Activated CD8-positive, alpha-beta T cell treated with anti-CD3 and anti-CD28 coated beads for 36 hours (primary cell): ENCODE measurements at regions not wholly inside any gene's neighbourhood (a gene's known extent, or its start where the extent isn't known, plus 50 kb on each side); places are given as distances from the start of the nearest gene placed in this dataset.

ENCODE experiments used
- ATAC-seq: fragments of 200-7000 bp; cut with Tn5 transposase; one replicate; pipeline ENCODE4 v1.10.0; 2021; ENCODE audit warnings: mild to moderate bottlenecking, moderate library complexity
- CTCF ChIA-PET: fragments of 350-600 bp; sonication (Branson Sonifier 250); formaldehyde crosslinking; loops from one replicate; lab custom pipeline; 2021; ENCODE audit warnings: antibody characterized with exemption; lab: Charles Lee
- POLR2A ChIA-PET: fragments of 350-600 bp; sonication (Branson Sonifier 250); formaldehyde crosslinking; loops from one replicate; lab custom pipeline; 2021; ENCODE audit warnings: antibody characterized with exemption; lab: Charles Lee
- DNase-seq: peaks from one replicate; pipeline ENCODE4 v3.0.0-alpha.2; 2020
- H3K27ac Mint-ChIP-seq: one replicate; pipeline ENCODE4 v1.8.0; 2021; ENCODE audit warnings: mild to moderate bottlenecking, mixed read lengths
- H3K27me3 Mint-ChIP-seq: one replicate; pipeline ENCODE4 v1.8.0; 2021; ENCODE audit warnings: mixed read lengths
- H3K36me3 Mint-ChIP-seq: one replicate; pipeline ENCODE4 v1.8.0; 2021; ENCODE audit warnings: low read depth, mixed read lengths
- H3K4me1 Mint-ChIP-seq: one replicate; pipeline ENCODE4 v1.8.0; 2021; ENCODE audit warnings: low read depth, mixed read lengths
- H3K4me3 Mint-ChIP-seq: one replicate; pipeline ENCODE4 v1.8.0; 2021; ENCODE audit warnings: mild to moderate bottlenecking, moderate library complexity, mixed read lengths
- H3K9me3 Mint-ChIP-seq: one replicate; pipeline ENCODE4 v1.8.0; 2021; ENCODE audit warnings: mixed read lengths
- CTCF ChIP-seq: fragments of 200-600 bp; IDR thresholded peaks from one replicate; pipeline ENCODE4 v1.8.0; 2022; ENCODE audit warnings: antibody characterized with exemption, mild to moderate bottlenecking
- intact Hi-C: fragments of 100-400 bp; cut with micrococcal nuclease; formaldehyde crosslinking; loops from one replicate; pipeline ENCODE4 v1.10.0; 2022

DNA sequence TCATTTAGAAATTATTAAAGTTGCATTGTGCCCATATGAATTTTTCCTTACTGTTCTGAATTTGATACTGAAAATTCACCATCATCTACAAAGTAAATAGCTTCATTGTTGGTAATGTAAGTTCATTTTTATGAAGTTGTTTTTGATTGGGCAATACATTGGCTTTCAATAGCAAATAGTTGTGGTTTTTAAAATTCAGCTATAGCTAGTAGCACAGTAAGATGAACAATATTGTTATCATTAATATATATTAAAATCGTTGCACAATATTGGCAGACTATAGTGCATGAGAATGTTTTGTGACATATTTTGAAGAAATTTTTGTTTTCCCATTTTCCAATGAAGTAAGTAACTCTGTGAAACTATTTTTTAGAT is 575.0 kb downstream of the PRKD1 start:
- no peak overlapping the region for H3K4me3 Mint-ChIP-seq
- no peak overlapping the region for H3K27ac Mint-ChIP-seq
- DNase-seq (no peak), ATAC-seq (no peak)
- POLR2A ChIA-PET, result no interaction called here
- no peaks in the 10 kb centered on the region for H3K27me3 Mint-ChIP-seq
- H3K36me3 Mint-ChIP-seq, result no peaks in the 10 kb centered on the region
- CTCF ChIA-PET, result no interaction called here
- H3K9me3 Mint-ChIP-seq, result peaks cover 9% of the 10 kb centered on the region
- TF ChIP-seq CTCF, result no peak
- H3K4me1 Mint-ChIP-seq, result no peaks in the 10 kb centered on the region
- intact Hi-C loops, result no loop called here

DNA sequence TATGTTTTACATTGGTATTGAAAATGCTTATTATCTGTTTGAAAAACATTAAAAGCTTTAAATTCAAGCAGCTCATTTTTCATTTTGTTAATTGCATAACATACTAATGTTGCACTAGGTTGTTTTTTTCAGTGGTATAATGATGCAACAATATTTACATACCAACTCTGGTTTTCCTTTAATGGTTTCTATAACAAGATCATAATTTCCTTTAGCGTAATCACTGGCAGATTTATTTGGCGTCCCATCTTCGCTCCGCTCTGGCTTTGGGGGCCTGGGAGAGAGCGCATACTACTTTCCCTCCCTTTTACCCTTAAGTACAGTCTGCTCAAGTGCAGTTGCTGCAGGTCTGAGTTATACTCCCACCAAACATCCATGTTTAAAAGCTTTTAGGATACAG is 574.1 kb downstream of the PRKD1 start:
- DNase-seq (no peak), ATAC-seq (no peak)
- intact Hi-C loops, result no loop called here
- H3K9me3 Mint-ChIP-seq, result peaks cover 11% of the 10 kb centered on the region
- CTCF ChIA-PET, result no interaction called here
- no peaks in the 10 kb centered on the region for H3K4me1 Mint-ChIP-seq
- no peak for TF ChIP-seq CTCF
- no peak overlapping the region for H3K4me3 Mint-ChIP-seq
- H3K27ac Mint-ChIP-seq, result no peak overlapping the region
- H3K36me3 Mint-ChIP-seq, result no peaks in the 10 kb centered on the region
- POLR2A ChIA-PET, result no interaction called here
- no peaks in the 10 kb centered on the region for H3K27me3 Mint-ChIP-seq

DNA sequence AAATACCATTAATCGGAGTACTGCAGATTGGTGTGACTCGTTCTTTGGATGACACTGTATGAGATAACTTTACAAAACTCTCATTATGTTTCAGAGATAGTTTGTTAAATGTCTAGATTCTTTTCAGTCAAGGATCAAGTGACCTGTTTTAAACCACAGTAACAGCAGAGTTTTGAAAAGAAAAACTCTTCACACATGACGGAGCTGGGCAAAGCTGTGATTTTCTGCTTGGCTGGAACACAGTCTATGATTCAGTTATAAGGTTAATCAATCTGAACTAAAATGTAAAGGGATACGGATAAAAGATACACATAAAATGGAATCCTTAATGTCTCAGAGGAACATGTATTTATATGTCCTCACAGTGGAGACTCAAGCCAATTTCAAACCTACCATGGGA is 573.2 kb downstream of the PRKD1 start:
- CTCF ChIA-PET, result no interaction called here
- ATAC-seq (no peak), DNase-seq (no peak)
- intact Hi-C loops, result no loop called here
- TF ChIP-seq CTCF, result no peak
- Mint-ChIP-seq H3K9me3 (peaks cover 11% of the 10 kb centered on the region), H3K27me3 (no peaks in the 10 kb centered on the region), H3K4me3 (no peak overlapping the region), H3K36me3 (no peaks in the 10 kb centered on the region), H3K27ac (no peak overlapping the region), H3K4me1 (no peaks in the 10 kb centered on the region)
- POLR2A ChIA-PET, result no interaction called here

DNA sequence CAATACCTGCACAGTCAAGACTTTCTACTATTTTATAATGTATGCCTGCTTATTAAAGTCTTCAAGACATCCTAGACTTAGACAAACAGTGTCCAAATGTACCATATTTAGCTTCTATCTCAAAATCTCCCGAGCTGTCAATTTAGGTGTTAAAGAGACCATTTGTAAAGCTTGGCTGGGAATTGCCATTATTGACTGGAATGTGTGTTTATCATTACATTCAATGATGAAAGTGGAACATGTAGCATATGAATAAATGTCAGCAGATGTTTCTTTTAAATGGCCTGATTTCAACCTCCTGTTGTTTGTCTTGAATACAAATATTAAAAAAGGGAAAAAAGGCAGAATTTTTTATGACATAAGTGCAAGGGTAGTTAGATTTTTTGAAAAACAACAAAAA is 572.3 kb downstream of the PRKD1 start:
- no peak overlapping the region for H3K27ac Mint-ChIP-seq
- H3K9me3 Mint-ChIP-seq, result peaks cover 11% of the 10 kb centered on the region
- ChIA-PET POLR2A (no interaction called here), CTCF (no interaction called here)
- H3K4me1 Mint-ChIP-seq, result no peaks in the 10 kb centered on the region
- no peak overlapping the region for H3K4me3 Mint-ChIP-seq
- no peaks in the 10 kb centered on the region for H3K36me3 Mint-ChIP-seq
- intact Hi-C loops, result no loop called here
- no peak for TF ChIP-seq CTCF
- no peak for ATAC-seq
- no peak for DNase-seq
- H3K27me3 Mint-ChIP-seq, result no peaks in the 10 kb centered on the region

GRCh38 chr14:29355846-29356245 is 571.8 kb downstream of the PRKD1 start:
- Mint-ChIP-seq H3K9me3 (peaks cover 11% of the 10 kb centered on the region), H3K27ac (no peak overlapping the region), H3K4me1 (no peaks in the 10 kb centered on the region), H3K4me3 (no peak overlapping the region), H3K27me3 (no peaks in the 10 kb centered on the region), H3K36me3 (no peaks in the 10 kb centered on the region)
- POLR2A ChIA-PET, result no interaction called here
- intact Hi-C loops, result no loop called here
- ATAC-seq (no peak), DNase-seq (no peak)
- no peak for TF ChIP-seq CTCF
- CTCF ChIA-PET, result no interaction called here
